Fibroblast of lung (primary cell): ENCODE measurements at regions not wholly inside any gene's neighbourhood (a gene's known extent, or its start where the extent isn't known, plus 50 kb on each side); places are given as distances from the start of the nearest gene placed in this dataset.
"Not testable (repeated sequence)": the region's sequence is repeated elsewhere in the genome, so short reads cannot be mapped to it uniquely, and the experiment has no call there.

ENCODE experiments used
- DNase-seq, 2 donors: peaks; one replicate each; pipeline versions ENCODE4 v3.0.0 to v3.0.0-alpha.2; 2010; ENCODE audit warnings: low read depth in 2 of 2
- H2AFZ ChIP-seq: 2 replicates; pipeline ENCODE4 v1.5.1; 2012; ENCODE audit warnings: low read length, control low read depth, inconsistent platforms
- H3K27ac ChIP-seq: 2 replicates; pipeline ENCODE4 v1.5.1; 2011; ENCODE audit warnings: low read length, control low read depth; ENCODE audit not compliant: insufficient read depth
- H3K27me3 ChIP-seq: 2 replicates; pipeline ENCODE4 v1.5.1; 2011; ENCODE audit warnings: mild to moderate bottlenecking, low read length; ENCODE audit not compliant: control insufficient read depth, insufficient read depth
- H3K36me3 ChIP-seq: 2 replicates; pipeline ENCODE4 v1.5.1; 2011; ENCODE audit warnings: low read length; ENCODE audit not compliant: control insufficient read depth, insufficient read depth
- H3K4me1 ChIP-seq: 2 replicates; pipeline ENCODE4 v1.5.1; 2011; ENCODE audit warnings: low read length; ENCODE audit not compliant: control insufficient read depth, insufficient read depth; ENCODE audit errors: extremely low read depth
- H3K4me2 ChIP-seq: 2 replicates; pipeline ENCODE4 v1.5.1; 2011; ENCODE audit warnings: low read length, control low read depth; ENCODE audit not compliant: insufficient read depth; ENCODE audit errors: extremely low read depth
- H3K4me3 ChIP-seq, 4 experiments: fragments of 200-600 bp in 1 of 4; sonication (generic) in 1 of 4; replicated peaks in 1 of 4; 2 replicates each; pipeline ENCODE4 v1.5.1; 2011 to 2016; ENCODE audit warnings: low read length in 4 of 4, low read depth in 3 of 4, mild to moderate bottlenecking in 3 of 4, control low read depth in 2 of 4, inconsistent platforms in 1 of 4, mixed read lengths in 1 of 4; ENCODE audit not compliant: insufficient read depth in 1 of 4; ENCODE audit errors: control extremely low read depth in 1 of 4
- H3K79me2 ChIP-seq: 2 replicates; pipeline ENCODE4 v1.5.1; 2012; ENCODE audit warnings: mild to moderate bottlenecking, low read length, inconsistent platforms; ENCODE audit not compliant: control insufficient read depth, insufficient read depth
- H3K9ac ChIP-seq: 2 replicates; pipeline ENCODE4 v1.5.1; 2011; ENCODE audit warnings: mild to moderate bottlenecking, low read length, control low read depth; ENCODE audit not compliant: insufficient read depth
- H3K9me3 ChIP-seq: 2 replicates; pipeline ENCODE4 v1.5.1; 2012; ENCODE audit warnings: low read depth, low read length; ENCODE audit not compliant: control insufficient read depth, insufficient read depth
- H4K20me1 ChIP-seq: 2 replicates; pipeline ENCODE4 v1.5.1; 2011; ENCODE audit warnings: low read length; ENCODE audit not compliant: control insufficient read depth, insufficient read depth; ENCODE audit errors: extremely low read depth
- CTCF ChIP-seq, 2 donors: IDR thresholded peaks in 1 of 2; conservative IDR thresholded peaks in 1 of 2; 1 replicate in 1 of 2; 2 replicates in 1 of 2; pipeline ENCODE4 v1.5.1; 2011 to 2012; ENCODE audit warnings: low read length in 2 of 2, control low read depth in 1 of 2, inconsistent platforms in 1 of 2, low read depth in 1 of 2, mild to moderate bottlenecking in 1 of 2
- EZH2 ChIP-seq: IDR thresholded peaks from 2 replicates; pipeline ENCODE4 v1.5.1; 2012; ENCODE audit warnings: low read length, control low read depth, mild to moderate bottlenecking; ENCODE audit errors: missing control alignments

- H3K4me3 ChIP-seq, H3K9me3 ChIP-seq, H3K4me1 ChIP-seq, H3K36me3 ChIP-seq, H2AFZ ChIP-seq, DNase-seq, H3K27me3 ChIP-seq, H3K4me2 ChIP-seq, H3K9ac ChIP-seq, H3K27ac ChIP-seq, H3K79me2 ChIP-seq, H4K20me1 ChIP-seq: not testable (repeated sequence)
Observed at GRCh38 chr9:108031221-108031620, 541.7 kb upstream of the KLF4 start.

- H3K27ac ChIP-seq, H3K27me3 ChIP-seq, H4K20me1 ChIP-seq, H3K36me3 ChIP-seq, H3K4me3 ChIP-seq, H3K4me1 ChIP-seq, H3K4me2 ChIP-seq, H3K79me2 ChIP-seq, H3K9me3 ChIP-seq, H3K9ac ChIP-seq, DNase-seq, H2AFZ ChIP-seq: not testable (repeated sequence)
Observed at GRCh38 chr9:108026718-108027117, 537.1 kb upstream of the KLF4 start.

- H3K79me2 ChIP-seq, result no peaks in the 10 kb centered on the region
- H3K4me3 ChIP-seq, result no peak overlapping the region
- no peaks in the 10 kb centered on the region for H4K20me1 ChIP-seq
- H3K4me2 ChIP-seq, result no peak overlapping the region
- H3K36me3 ChIP-seq, result no peaks in the 10 kb centered on the region
- no peak overlapping the region for H2AFZ ChIP-seq
- no peaks in the 10 kb centered on the region for H3K27me3 ChIP-seq
- H3K9ac ChIP-seq, result no peak overlapping the region
- TF ChIP-seq CTCF (conservative IDR thresholded peaks at IDR 0.05 in 1 of 2, IDR thresholded peaks at IDR 0.05 in 1 of 2; ENCODE audit: low read depth in 1 of 2, low read length in 2 of 2) (no peak), EZH2 (no peak)
- H3K4me1 ChIP-seq, result no peaks in the 10 kb centered on the region
- no peak for DNase-seq
- no peak overlapping the region for H3K27ac ChIP-seq
- H3K9me3 ChIP-seq, result no peaks in the 10 kb centered on the region
Observed at GRCh38 chr9:108024604-108025003, 535.0 kb upstream of the KLF4 start.

- TF ChIP-seq EZH2 (no peak), CTCF (conservative IDR thresholded peaks at IDR 0.05 in 1 of 2, IDR thresholded peaks at IDR 0.05 in 1 of 2; ENCODE audit: low read depth in 1 of 2, low read length in 2 of 2) (no peak)
- H3K4me3 ChIP-seq, result no peak overlapping the region
- H3K79me2 ChIP-seq, result no peaks in the 10 kb centered on the region
- H3K4me2 ChIP-seq, result no peak overlapping the region
- no peaks in the 10 kb centered on the region for H3K27me3 ChIP-seq
- no peak overlapping the region for H3K9ac ChIP-seq
- H3K27ac ChIP-seq, result no peak overlapping the region
- H3K36me3 ChIP-seq, result no peaks in the 10 kb centered on the region
- H4K20me1 ChIP-seq, result no peaks in the 10 kb centered on the region
- no peaks in the 10 kb centered on the region for H3K4me1 ChIP-seq
- no peaks in the 10 kb centered on the region for H3K9me3 ChIP-seq
- DNase-seq, result no peak
- H2AFZ ChIP-seq, result no peak overlapping the region
Observed at GRCh38 chr9:108022246-108022935, 532.8 kb upstream of the KLF4 start.
